SU-DHL-6 (cell line): ENCODE measurements at regions not wholly inside any gene's neighbourhood (a gene's known extent, or its start where the extent isn't known, plus 50 kb on each side); places are given as distances from the start of the nearest gene placed in this dataset.

Source experiments
- H2AFZ ChIP-seq: fragments of 200-600 bp; sonication (generic); 2 replicates; pipeline ENCODE4 v1.6.1; 2014; ENCODE audit warnings: low read depth, mild to moderate bottlenecking, moderate library complexity, mixed read lengths, antibody characterized with exemption, low read length; ENCODE audit not compliant: severe bottlenecking
- H3F3A ChIP-seq: fragments of 200-600 bp; shearing (Covaris generic); 2 replicates; pipeline ENCODE4 v1.6.0; 2016; ENCODE audit warnings: antibody characterized with exemption, mild to moderate bottlenecking; ENCODE audit not compliant: insufficient read depth
- H3K27ac ChIP-seq: fragments of 200-600 bp; sonication (generic); 2 replicates; pipeline ENCODE4 v1.5.1; 2016; ENCODE audit warnings: low read depth, mild to moderate bottlenecking, low read length, moderate library complexity, mixed read lengths
- H3K27me3 ChIP-seq: fragments of 200-600 bp; sonication (generic), shearing (Covaris generic); 2 replicates; pipeline ENCODE4 v1.6.0; 2014; ENCODE audit warnings: mild to moderate bottlenecking, low read length
- H3K36me3 ChIP-seq: fragments of 200-600 bp; sonication (generic); 2 replicates; pipeline ENCODE4 v1.6.1; 2014; ENCODE audit warnings: mild to moderate bottlenecking, low read length, mixed read lengths
- H3K4me2 ChIP-seq: fragments of 300-600, 200-600 bp; shearing (Covaris generic), sonication (generic); 2 replicates; pipeline ENCODE4 v1.6.0; 2014; ENCODE audit warnings: low read length, low read depth, mild to moderate bottlenecking; ENCODE audit not compliant: poor library complexity, severe bottlenecking
- H3K4me3 ChIP-seq: fragments of 200-600 bp; sonication (generic); 2 replicates; pipeline ENCODE4 v1.5.1; 2014; ENCODE audit warnings: antibody characterized with exemption, low read length, mild to moderate bottlenecking, mixed read lengths; ENCODE audit not compliant: insufficient read depth, poor library complexity, severe bottlenecking
- H3K79me2 ChIP-seq: fragments of 200-600 bp; sonication (generic); 2 replicates; pipeline ENCODE4 v1.6.1; 2014; ENCODE audit warnings: mild to moderate bottlenecking, low read length, moderate library complexity; ENCODE audit not compliant: insufficient read depth
- H3K9ac ChIP-seq: fragments of 200-600 bp; sonication (generic); 2 replicates; pipeline ENCODE4 v1.7.0; 2014; ENCODE audit warnings: mild to moderate bottlenecking, low read length
- H3K9me2 ChIP-seq: fragments of 200-600 bp; sonication (generic); replicated peaks from 2 replicates; pipeline ENCODE4 v1.6.1; 2014; ENCODE audit warnings: low read length; ENCODE audit not compliant: insufficient read depth
- H3K9me3 ChIP-seq: fragments of 200-600 bp; sonication (generic); 2 replicates; pipeline ENCODE4 v1.6.1; 2014; ENCODE audit warnings: low read length, mixed read lengths; ENCODE audit not compliant: insufficient read depth
- H4K20me1 ChIP-seq: fragments of 200-600 bp; sonication (generic); 2 replicates; pipeline ENCODE4 v1.6.1; 2014; ENCODE audit warnings: low read depth, mild to moderate bottlenecking, antibody characterized with exemption, low read length, moderate library complexity, mixed read lengths
- EZH2phosphoT487 ChIP-seq: fragments of 200-600 bp; sonication (generic), shearing (Covaris generic); conservative IDR thresholded peaks from 2 replicates; pipeline ENCODE4 v1.6.1; 2018; ENCODE audit warnings: mild to moderate bottlenecking, antibody characterized with exemption, low read length, moderate library complexity, mixed read lengths
- TF ChIP-seq, protein P1 (sequence below): fragments of 200-600 bp; sonication (generic); IDR thresholded peaks from one replicate; pipeline ENCODE4 v1.5.1; 2017; ENCODE audit warnings: antibody characterized with exemption, mild to moderate bottlenecking, low read length, moderate library complexity; ENCODE audit not compliant: insufficient read depth, poor library complexity, severe bottlenecking

DNA sequence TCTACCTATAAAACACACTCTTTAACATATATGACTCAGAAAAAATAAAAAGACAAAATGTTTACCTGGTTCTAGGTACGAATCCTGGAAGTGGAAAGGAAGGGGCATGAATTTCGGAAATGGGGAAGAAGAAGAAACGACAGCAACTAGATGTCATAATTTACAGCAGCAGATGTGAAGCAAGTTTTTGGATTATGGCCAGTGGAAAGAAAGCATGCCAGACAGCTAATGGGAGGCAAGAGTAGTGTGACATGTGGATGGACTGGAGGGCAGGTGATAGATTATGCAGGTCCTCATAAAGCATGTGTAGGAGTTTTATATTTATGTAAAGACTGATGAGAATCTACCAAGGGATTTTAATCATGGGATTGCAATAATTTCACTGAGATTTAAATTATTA is 279.0 kb upstream of the TACR3 start:
- Histone ChIP-seq H3K9me3 (no peaks in the 10 kb centered on the region), H3K9me2 (no peaks in the 10 kb centered on the region), H4K20me1 (no peaks in the 10 kb centered on the region), H3K79me2 (no peaks in the 10 kb centered on the region), H3K27me3 (no peaks in the 10 kb centered on the region), H3K4me3 (no peak overlapping the region), H3F3A (no peaks in the 10 kb centered on the region), H3K4me2 (no peak overlapping the region), H3K36me3 (no peaks in the 10 kb centered on the region), H2AFZ (no peak overlapping the region), H3K9ac (no peak overlapping the region), H3K27ac (no peak overlapping the region)
- no peak for TF ChIP-seq EZH2phosphoT487
- TF ChIP-seq, protein P1, sequence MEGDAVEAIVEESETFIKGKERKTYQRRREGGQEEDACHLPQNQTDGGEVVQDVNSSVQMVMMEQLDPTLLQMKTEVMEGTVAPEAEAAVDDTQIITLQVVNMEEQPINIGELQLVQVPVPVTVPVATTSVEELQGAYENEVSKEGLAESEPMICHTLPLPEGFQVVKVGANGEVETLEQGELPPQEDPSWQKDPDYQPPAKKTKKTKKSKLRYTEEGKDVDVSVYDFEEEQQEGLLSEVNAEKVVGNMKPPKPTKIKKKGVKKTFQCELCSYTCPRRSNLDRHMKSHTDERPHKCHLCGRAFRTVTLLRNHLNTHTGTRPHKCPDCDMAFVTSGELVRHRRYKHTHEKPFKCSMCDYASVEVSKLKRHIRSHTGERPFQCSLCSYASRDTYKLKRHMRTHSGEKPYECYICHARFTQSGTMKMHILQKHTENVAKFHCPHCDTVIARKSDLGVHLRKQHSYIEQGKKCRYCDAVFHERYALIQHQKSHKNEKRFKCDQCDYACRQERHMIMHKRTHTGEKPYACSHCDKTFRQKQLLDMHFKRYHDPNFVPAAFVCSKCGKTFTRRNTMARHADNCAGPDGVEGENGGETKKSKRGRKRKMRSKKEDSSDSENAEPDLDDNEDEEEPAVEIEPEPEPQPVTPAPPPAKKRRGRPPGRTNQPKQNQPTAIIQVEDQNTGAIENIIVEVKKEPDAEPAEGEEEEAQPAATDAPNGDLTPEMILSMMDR, result no peak

GRCh38 chr4:103996637-103997036 is 276.9 kb upstream of the TACR3 start:
- Histone ChIP-seq H3K9me3 (no peaks in the 10 kb centered on the region), H3K27me3 (no peaks in the 10 kb centered on the region), H3K9me2 (no peaks in the 10 kb centered on the region), H3K4me2 (no peak overlapping the region), H3K9ac (no peak overlapping the region), H2AFZ (no peak overlapping the region), H3K27ac (no peak overlapping the region), H3K4me3 (no peak overlapping the region), H3K36me3 (no peaks in the 10 kb centered on the region), H3F3A (no peaks in the 10 kb centered on the region), H3K79me2 (no peaks in the 10 kb centered on the region), H4K20me1 (no peaks in the 10 kb centered on the region)
- TF ChIP-seq, protein P1, result no peak
- no peak for TF ChIP-seq EZH2phosphoT487

GRCh38 chr4:103996064-103996463 is 276.3 kb upstream of the TACR3 start:
- Histone ChIP-seq H3K9ac (no peak overlapping the region), H3K4me3 (no peak overlapping the region), H3K9me2 (no peaks in the 10 kb centered on the region), H3F3A (no peaks in the 10 kb centered on the region), H3K27ac (no peak overlapping the region), H2AFZ (no peak overlapping the region), H3K9me3 (no peaks in the 10 kb centered on the region), H3K27me3 (no peaks in the 10 kb centered on the region), H4K20me1 (no peaks in the 10 kb centered on the region), H3K79me2 (no peaks in the 10 kb centered on the region), H3K4me2 (no peak overlapping the region), H3K36me3 (no peaks in the 10 kb centered on the region)
- no peak for TF ChIP-seq EZH2phosphoT487
- TF ChIP-seq, protein P1, result no peak
